GM18511 (cell line): ENCODE measurements at regions not wholly inside any gene's neighbourhood (a gene's known extent, or its start where the extent isn't known, plus 50 kb on each side); places are given as distances from the start of the nearest gene placed in this dataset.
"Not testable (repeated sequence)": the region's sequence is repeated elsewhere in the genome, so short reads cannot be mapped to it uniquely, and the experiment has no call there.

ENCODE experiments used
- ATAC-seq: cut with Tn5 transposase; IDR thresholded peaks from one replicate; pipeline ENCODE4 v1.9.1; 2021; ENCODE audit warnings: mild to moderate bottlenecking, moderate library complexity; ENCODE audit not compliant: unreplicated experiment

DNA sequence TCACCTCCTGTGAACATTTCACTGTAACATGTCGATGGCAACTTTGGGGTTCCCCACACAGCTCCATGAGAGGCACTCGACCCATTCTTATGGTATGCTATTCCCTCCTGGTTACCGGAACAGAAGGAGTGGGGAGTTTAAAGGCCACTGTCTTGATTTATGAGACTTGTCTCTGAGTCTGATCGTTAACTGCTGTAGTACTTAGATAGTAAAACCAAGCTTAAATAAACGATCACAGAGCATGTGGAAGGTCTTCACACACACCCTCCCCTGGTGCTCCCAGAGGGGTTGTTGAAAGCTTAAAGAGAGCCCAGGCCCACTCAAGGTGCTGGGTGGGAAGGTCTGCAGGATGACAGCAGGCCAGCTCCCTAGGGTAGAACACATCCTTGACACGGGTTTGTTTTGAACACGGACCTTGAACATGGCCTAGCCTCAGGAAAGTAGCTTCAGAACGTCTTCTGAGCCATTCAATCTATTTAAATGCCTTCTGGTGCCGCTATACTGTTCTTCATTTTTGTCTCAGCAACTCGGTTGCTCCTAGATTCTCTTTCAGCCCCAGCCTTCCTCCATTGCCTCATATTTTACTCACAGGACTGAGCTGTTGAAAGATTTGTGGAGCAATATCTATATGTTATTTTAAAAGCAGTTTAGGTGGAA, 335.3 kb downstream of the FGFR2 start:
- no peak for ATAC-seq

DNA sequence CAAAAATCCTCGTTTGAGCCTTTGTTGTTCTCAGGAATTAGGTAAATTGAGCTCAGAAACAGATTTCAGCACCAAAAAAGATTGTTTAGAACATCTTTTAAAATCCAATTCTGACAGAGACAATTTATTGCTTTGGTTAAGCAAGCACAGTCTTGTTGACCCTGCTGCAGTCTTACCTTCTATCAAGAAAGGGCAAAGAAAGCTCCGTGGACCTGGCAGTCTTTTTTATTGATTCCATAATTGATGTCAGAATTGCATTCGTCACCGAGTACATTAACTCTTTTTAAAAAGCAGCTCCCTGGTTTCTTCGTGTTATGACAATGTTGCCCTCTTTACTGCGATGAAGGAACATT, 334.8 kb downstream of the FGFR2 start:
- ATAC-seq = no peak

DNA sequence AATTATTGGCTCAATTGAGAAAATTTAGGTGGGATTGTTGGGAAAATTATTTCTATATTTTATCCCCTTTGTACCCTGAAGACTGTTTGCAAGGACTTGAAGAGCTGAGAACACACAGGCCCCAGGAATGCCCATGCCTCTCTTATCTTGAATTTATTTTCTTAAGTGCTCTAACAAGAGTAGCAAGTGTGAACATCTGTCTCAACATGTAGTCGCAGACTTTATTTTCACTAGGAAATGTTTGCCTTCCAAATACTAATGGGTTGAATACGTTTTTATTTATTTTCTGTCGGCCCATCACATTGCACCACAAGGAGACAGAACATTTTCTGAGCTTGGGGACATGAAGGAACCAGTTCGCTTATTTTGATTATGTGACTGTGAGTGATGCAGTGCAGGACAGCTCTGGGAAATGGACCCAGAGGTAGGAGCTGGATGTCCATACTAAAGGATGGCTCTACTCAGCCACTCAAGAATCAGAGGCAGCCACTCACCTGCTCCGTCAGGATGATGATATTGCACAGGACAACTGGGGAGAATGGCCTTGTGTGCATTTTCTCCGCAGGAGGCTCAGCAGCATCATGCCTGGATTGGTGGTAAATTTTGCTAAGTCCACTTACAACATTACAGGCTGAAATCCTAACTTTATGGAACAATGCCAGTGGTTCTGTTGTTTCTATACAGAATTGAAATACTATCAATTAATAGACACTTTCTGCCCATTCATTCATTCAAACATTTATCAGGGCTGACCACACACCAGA, 332.7 kb downstream of the FGFR2 start:
- no peak for ATAC-seq

DNA sequence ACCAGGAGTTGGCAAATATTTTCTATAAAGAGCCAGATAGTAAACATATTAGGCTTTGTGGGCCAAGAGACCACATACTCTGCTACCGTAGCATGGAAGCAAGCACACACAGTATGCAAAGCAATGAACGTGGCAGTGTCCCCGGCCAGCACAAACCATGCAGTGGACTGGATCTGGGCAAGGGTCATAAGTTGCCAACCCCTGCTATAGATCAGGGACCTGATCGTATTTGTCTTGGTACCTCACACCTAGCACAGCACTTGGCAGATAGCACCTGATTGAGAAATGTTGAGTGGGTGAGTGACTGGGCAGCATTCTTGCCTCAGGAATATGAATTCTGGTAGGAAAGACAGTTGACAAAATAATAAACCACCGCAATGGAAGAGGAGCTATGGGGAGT, 331.9 kb downstream of the FGFR2 start:
- ATAC-seq = no peak

DNA sequence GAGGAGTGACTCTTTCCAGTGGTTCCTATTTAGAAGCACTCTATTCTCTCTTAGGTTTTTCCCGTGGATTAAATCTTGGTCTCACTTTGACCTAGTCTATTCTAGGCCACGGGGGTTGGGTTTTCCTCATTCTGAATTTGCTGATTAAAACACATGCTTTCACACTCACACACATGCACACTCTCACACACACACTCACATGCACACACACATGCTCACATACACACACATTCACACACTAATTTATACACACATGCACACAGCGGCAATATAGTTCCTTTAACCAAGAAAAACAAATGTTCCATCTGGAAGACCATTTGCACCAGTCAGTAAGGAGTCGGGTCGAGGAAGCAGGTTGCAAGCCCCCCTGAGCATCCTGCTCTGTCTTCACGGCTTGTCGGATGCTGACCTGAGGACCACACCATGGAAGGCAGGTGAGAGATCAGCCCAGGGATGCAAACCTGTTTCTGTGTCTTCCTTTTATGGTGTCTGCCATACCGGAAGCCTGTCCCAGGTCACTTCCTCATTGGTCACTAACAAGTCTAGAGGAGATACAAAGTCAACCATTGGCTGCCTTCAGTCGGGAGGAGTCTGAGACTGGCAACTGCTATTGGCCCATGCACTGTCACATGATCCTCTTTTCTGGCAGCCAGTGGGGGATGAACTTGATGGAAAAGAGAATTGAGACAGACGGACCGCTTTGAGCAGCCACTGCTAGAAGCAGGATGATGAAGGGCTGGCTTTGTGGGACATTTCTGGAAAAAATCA, 330.8 kb downstream of the FGFR2 start:
- ATAC-seq = no peak

DNA sequence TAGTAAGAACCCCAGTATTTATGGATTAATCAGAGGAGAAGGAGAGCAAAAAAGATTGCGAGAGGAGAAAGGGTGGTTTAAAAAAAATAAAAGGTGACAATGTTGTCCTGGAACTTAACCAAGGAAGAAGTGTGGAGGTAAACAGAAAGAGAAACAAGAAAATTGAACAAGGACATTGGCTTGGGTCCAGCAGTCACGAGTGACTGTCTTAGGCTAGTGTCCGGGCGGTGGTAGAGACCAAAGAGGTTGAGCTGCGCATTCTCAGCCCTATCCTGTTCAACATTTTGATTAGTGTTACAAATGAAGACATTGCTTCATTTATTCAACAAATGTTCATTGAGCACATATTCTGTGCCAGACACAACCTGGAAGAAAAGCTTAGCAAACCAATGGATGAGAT, 329.9 kb downstream of the FGFR2 start:
- no peak for ATAC-seq

DNA sequence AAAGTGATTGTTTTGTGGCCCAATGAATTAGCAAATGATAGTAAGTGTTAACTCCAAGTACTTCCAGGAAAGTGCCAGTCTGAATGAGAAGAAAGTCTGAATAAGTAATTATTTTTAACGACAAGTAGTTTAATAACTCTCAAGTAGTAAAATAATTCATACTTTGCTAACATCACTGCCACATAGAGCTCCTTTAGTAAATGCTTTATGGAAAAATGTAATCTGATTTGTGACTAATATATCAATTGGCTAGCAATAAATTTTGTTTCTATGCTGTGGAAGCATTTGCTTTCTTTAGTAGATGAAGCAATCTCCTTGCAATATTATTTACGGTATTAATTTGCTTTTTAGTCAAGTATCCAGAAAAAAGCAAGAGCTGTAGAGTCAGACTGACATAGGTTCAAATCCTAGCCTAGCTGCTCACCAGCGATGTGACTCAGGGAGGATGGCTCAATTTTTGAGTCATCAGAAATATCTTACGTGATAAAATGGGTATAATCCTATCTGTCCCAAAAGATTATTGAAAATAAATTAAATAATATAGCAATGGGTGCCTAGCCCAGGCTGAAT, 329.3 kb downstream of the FGFR2 start:
- ATAC-seq = no peak

DNA sequence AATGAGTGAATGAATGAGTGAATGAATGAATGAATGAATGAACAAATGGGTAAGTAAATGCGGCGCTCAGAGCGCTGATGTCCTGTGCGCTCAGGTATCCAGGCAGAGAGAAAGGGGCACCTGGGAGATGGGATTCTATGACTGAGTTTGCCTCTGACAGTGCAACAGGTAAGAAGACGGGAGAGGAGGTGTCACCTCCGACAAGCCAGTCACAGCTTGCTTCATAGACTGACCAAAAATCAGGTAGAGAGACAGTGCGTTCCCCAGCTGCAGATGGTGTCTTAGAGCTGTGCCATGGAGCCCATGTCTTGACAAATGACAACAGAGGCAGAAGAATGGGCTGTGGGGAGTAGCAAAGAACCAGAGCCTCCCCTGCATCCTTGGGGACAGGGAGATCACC, 327.3 kb downstream of the FGFR2 start:
- no peak for ATAC-seq

DNA sequence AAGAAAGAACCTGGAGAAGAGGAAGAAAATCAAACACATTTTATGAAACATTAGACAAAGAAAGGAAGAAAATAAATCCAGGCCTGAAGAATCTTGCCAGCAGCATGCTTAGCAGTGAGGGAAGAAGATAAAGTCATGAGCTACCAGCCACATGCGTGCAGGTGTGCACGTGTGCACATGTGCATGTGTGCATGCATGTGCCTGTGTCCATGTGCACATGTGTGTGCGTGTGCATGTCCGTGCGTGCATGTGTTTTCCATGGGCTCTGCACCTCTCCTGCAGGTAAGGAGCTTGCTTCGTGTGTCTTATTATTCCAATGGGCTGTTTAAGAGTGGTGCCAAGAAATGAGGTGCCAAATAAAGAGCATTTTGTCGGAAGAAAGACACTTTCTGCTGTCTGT, 322.2 kb downstream of the FGFR2 start:
- no peak for ATAC-seq

DNA sequence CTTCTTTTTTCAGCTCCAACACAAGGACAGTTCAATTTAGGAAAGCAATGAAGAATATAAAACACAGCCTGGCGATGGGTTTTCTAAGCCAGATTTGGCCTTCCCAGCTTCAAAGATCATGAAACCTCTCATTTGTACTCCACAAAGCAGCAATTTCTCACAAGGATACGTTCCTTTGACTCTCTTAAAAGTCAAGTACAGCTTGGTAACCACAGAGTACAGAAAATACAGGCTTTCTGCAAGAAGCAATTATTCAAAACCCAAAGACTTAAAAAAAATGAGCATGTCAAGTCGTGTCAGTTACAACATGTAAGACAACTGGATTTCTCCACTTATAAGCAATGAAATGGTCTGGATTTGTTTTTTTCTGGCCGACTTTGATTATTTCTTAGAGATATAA, 321.4 kb downstream of the FGFR2 start:
- ATAC-seq = no peak

DNA sequence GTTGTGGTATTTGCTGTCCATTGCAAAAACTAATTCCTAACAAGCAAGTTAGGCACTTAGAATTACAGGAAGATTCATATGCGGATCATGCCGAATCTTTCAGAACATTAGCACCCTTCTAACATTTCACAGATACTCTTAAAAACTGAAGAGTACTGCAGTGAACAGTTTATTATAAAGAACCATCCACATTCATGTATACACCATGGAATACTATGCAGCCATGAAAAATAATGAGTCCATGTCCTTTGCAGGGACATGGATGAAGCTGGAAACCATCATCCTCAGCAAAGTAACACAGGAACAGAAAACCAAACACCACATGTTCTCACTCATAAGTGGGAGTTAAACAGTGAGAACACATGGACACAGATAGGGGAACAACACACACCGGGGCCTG, 319.9 kb downstream of the FGFR2 start:
- not testable (repeated sequence) for ATAC-seq

DNA sequence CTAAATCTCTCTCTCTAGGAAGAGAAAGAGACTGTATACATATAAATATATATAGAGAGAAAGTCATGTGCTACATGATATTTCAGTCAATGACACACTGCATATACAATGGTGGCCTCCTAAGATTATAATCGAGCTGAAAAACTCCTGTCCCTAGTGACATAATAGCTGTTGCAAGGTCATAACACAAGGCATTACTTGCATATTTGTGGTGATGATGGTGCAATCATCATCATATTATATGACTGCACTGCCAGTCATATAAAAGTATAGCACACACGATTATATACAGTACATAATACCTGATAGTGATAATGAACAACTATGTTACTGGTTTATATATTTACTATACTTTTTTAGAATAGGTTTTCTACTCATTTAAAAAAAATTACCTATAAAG, 316.7 kb downstream of the FGFR2 start:
- no peak for ATAC-seq

DNA sequence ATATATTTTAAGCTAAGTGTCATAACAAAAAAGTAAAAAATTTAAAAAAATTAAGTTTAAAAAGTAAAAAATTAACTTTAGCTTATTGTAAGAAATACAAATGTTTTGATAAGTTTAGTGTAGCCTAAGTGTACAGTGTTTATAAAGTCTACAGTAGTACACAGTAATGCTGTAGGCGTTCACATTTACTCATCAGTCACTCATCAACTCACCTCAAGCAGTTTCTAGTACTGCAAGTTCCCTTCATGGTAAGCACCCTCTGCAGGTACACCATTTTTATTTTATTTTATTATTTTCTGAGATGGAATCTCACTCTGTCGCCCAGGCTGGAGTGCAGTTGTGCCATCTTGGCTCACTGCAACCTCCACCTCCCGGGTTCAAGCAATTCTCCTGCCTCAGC, 316.0 kb downstream of the FGFR2 start:
- no peak for ATAC-seq

DNA sequence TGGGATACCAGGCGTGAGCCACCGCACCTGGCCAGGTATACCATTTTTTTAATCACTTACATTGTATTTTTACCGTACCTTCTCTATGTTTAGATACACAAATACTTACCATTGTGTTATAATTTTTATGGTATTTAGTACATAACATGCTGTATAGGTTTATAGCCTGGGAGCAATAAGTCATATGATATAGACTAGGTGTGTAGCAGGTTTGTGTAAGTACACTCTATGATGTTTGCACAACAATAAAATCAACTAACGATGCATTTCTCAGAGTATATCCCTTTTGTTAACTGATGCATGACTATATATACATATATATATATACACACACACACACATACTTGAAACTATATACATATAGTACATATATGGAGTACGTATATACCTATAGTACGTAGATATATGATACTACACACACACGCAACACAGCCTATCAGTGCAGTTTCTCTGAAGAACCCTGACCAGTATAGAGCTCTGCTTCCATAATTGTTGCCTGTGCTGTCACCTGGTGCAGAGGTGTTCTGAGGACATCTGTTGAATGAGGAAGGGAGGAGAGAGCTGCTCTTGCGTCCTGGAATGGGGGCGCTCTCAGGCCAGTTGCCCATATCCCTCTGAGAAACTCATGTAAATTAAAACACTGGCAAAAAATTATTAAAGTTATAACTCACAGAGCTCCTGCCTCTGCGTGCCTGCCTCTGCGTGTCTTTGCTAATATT, 315.3 kb downstream of the FGFR2 start:
- no peak for ATAC-seq

DNA sequence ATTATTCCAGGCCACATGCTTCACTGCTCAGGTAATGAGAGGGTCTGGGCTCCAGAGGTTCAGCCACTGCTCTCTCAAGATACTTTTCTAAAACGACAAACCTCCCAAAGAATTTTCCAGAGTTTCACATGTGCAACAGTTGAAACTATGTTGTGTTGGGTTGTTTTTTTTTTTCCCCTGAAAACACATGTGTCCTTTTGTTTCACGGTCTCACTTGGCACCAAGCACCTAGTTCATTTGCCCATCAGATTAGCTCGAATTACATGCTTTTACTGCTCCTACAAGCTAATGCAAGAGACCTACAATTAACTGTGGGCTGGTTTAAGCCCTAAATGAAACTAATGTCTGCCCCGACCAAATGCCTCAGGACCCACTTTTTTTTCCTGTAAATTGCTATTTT, 313.3 kb downstream of the FGFR2 start:
- no peak for ATAC-seq

DNA sequence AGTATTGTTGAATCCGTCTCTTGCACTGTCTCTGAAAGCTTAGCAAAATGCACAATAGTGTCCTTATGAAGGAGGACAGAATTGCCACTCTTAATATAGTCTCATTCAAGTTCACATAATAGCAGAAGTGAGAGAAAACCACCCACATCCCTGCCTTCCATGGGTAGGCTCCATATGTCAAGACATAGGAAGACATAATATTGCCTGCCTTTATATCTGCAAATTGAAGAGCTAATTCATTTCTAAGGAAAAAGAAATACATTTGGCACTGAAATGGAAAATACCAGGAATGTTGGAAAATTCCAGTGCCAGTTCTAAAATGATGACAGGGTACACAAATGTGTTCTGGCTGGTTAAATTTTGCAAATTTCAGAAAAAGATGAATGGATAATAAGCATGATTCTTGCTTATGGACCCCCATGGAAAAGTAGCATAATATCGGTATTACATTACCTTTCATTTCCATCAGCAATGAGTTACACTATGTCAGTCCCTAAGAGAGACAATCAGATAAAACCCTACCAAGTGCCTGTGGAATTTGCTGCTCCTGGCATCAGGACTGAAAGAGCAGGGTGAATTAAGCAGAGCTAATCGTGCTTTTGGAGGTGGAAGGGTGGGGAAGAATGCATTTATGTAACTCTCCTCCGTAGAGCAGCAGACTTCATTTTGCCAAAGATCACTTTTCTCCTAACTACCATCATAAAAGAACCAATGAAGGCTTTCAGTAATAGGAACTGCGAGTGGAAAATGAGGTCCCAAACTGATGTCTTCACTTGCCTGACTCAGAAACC, 312.6 kb downstream of the FGFR2 start:
- no peak for ATAC-seq

DNA sequence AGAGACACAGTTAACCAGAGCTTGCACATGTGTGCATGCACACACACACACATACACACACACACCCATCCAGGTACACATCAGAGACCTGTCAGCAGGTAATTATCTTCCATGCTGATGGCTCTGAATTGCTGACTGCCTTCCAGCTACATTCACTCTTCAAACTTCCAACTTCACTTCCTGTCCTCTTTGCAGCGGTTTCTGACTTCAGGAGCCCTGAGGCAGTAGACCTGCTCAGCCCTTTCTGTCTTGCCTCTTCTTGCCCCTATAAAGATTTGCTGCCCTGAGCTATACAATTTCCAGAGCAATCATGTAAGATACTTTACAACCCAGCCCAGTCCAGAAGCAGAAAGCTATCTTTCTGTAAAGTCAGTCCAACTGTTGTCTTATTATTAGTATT, 310.2 kb downstream of the FGFR2 start:
- no peak for ATAC-seq

DNA sequence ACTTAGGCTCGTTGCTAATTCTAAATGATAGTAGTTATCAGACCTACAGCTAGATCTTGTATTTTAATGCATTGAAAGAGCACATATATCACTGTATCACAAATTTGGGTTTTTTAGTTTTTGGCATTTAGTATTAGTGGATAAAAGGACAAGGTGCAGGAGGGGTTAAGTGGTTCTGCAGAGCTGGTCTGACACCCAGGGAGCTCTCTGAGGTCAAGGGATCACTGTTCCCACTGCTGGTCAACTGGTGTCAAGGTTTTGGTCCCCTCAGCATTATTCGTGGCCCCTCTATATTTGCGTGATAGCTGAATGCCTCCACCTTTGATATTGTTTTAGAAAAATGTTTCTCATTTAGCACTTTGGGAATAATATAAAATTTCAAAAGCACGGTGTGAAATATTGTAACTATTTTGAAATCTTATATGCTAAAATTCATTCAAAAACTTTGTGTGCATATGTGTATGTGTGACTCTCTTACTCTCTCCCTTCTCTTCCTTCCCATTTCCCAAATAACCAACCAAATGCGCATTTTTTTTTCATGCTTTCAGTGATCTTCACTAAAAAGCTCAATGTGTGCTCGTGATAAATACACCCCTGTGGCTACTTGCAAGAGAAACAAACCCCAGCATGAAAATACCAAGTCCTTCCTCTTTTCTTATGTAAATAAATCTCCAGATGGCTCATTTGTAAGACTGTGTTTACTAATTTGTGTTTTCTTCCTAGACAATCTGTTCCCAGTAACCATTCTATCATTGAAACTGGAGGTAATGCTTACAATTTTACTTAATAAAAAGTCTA, 309.2 kb downstream of the FGFR2 start:
- ATAC-seq = no peak

DNA sequence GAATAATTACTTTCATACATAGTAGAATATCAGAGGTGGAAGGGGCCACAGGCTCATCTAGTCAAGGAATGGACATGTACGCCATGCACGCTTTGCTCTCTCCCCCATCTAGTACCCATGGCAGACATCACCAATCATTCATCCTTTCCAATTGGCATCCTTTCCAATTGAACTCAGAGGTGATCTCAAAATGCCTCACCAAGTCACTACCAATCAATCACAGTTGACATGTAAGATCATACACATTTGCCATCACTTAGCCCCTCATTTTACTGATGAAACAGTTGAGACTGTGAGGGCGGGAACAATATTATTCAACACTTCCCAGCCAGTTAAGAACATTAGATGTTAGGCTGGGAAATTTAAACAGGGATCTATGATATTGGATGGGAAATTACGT, 308.4 kb downstream of the FGFR2 start:
- no peak for ATAC-seq

DNA sequence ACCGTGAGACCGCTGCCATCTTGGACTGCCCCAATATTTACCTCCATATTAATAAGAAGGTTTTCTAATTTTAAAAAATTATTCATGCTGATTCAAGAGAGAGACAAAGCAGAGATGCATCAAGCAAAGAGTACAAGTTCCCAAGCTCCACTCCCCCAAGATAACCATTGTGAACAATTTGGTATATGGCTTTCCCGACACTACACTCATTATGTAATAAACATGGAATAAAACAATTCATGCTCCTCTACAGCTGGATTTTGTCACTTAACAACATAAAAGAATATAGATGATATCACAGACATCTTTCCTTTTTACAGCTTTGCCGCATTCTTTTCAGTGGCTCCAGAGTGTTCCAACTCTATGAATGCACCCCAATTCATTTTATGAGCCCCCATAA, 307.6 kb downstream of the FGFR2 start:
- no peak for ATAC-seq
